ENCODE measurements at regions not wholly inside any gene's neighbourhood (a gene's known extent, or its start where the extent isn't known, plus 50 kb on each side); places are given as distances from the start of the nearest gene placed in this dataset.

DNA sequence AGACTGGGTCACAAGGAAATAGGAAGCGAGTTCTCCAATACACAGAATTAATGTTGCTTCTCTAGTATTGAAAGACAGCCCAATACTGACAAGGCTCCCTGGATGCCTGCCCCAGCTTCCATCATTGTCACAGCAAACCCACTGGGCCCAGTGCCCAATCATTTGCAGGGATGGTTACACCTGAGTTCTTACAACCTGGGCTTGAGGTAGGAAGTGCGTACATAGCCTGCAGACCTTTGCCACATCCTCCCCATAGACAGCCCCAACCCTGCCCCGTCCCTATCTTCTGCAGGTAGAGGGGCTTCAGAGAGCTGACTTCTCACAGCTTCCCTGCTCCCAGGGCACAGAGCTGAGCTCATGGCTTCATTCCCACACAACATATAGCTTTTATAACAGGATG lies 108.1 kb upstream of the UBL3 start:
- TF ChIP-seq, protein P1, sequence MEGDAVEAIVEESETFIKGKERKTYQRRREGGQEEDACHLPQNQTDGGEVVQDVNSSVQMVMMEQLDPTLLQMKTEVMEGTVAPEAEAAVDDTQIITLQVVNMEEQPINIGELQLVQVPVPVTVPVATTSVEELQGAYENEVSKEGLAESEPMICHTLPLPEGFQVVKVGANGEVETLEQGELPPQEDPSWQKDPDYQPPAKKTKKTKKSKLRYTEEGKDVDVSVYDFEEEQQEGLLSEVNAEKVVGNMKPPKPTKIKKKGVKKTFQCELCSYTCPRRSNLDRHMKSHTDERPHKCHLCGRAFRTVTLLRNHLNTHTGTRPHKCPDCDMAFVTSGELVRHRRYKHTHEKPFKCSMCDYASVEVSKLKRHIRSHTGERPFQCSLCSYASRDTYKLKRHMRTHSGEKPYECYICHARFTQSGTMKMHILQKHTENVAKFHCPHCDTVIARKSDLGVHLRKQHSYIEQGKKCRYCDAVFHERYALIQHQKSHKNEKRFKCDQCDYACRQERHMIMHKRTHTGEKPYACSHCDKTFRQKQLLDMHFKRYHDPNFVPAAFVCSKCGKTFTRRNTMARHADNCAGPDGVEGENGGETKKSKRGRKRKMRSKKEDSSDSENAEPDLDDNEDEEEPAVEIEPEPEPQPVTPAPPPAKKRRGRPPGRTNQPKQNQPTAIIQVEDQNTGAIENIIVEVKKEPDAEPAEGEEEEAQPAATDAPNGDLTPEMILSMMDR (IDR thresholded peaks at IDR 0.05; ENCODE audit: insufficient read depth, low read depth, low read length): no peak
- DNase-seq (ENCODE audit: low read depth): no peak
- POLR2A ChIA-PET: no interaction called here
- Histone ChIP-seq H3K36me3 (ENCODE audit: control insufficient read depth, insufficient read depth, low read length) (no peaks in the 10 kb centered on the region), H3K27me3 (ENCODE audit: control insufficient read depth, insufficient read depth, low read length) (peaks cover 6% of the 10 kb centered on the region), H3K4me3 (ENCODE audit: low read depth, low read length) (no peak overlapping the region)
- CTCF ChIA-PET: no interaction called here

DNA sequence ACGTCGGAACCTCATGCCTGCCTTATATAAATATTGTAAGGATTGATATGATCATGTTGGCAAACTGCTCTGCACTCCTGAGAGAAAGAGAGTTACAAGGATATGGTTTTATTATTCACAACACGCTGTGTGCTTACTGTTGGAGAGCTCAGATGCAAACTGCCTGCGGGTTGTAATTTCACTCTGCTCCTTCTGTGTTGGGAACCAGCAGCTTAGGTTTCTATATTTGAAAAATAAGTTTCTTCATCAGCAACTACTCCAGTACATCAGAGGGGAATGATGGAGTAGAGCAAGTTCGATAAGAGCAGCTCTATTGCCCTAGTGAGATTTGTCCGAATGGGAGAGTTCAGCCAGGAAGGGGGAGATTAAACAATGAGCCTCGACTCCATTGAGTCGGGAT lies 106.9 kb upstream of the UBL3 start:
- Histone ChIP-seq H3K27me3 (ENCODE audit: control insufficient read depth, insufficient read depth, low read length) (peaks cover 6% of the 10 kb centered on the region), H3K4me3 (ENCODE audit: low read depth, low read length) (no peak overlapping the region), H3K36me3 (ENCODE audit: control insufficient read depth, insufficient read depth, low read length) (no peaks in the 10 kb centered on the region)
- ChIA-PET CTCF (no interaction called here), POLR2A (no interaction called here)
- TF ChIP-seq, protein P1 (IDR thresholded peaks at IDR 0.05; ENCODE audit: insufficient read depth, low read depth, low read length): no peak
- no peak for DNase-seq (ENCODE audit: low read depth)

DNA sequence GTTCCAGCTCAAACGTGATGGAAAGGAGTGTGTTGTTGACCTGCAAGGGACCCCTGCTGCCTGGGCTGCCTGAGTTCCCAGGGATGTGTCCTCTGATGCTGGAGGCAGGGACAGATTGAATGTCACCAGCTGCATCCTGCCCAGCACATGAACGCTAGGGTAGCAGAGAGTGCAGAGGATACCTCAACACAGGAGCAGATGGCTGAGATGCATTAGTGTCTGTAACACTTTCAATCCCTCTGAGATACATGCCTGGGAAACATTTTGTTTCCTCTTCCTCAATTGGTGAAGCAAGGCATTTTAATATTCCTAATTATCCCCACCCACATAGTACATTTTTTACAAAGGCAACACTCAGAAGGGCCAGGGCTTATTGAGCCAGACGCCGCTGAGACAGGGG lies 106.4 kb upstream of the UBL3 start:
- no peak for DNase-seq (ENCODE audit: low read depth)
- CTCF ChIA-PET: no interaction called here
- no peaks in the 10 kb centered on the region for H3K36me3 ChIP-seq (ENCODE audit: control insufficient read depth, insufficient read depth, low read length)
- TF ChIP-seq, protein P1 (IDR thresholded peaks at IDR 0.05; ENCODE audit: insufficient read depth, low read depth, low read length): no peak
- peaks cover 6% of the 10 kb centered on the region for H3K27me3 ChIP-seq (ENCODE audit: control insufficient read depth, insufficient read depth, low read length)
- H3K4me3 ChIP-seq (ENCODE audit: low read depth, low read length): no peak overlapping the region
- POLR2A ChIA-PET: no interaction called here

DNA sequence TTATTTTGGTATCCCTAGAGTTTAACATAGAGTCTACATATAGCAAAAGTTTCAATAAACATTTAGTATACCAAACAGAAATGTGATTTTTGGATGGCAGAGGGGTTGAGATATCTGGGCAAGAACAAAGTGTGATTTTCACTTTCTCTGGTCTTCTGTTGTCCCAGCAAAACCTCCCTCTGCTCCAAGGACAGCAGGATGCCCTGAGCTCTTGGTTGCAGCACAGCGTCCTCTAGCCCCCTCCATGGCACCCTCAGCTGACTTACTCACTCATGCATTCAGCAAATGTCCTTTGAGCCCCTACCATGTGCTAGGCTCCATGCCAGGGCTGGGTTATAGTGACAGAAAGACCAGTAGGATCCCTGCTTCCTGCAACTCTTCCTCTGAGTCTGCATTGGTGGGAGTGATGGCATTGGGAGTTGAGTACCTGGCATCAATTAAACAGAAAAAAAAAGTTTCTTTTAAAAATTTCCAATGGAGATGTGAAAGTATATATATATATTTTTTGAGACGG lies 104.8 kb upstream of the UBL3 start:
- TF ChIP-seq, protein P1 (IDR thresholded peaks at IDR 0.05; ENCODE audit: insufficient read depth, low read depth, low read length): no peak
- H3K27me3 ChIP-seq (ENCODE audit: control insufficient read depth, insufficient read depth, low read length): peaks cover 6% of the 10 kb centered on the region
- CTCF ChIA-PET: interaction anchor here (1.2 kb wide), 1 partner anchor 31 kb away, joined by 4 read pairs; no protein-coding TSS in a partner anchor
- no peak for DNase-seq (ENCODE audit: low read depth)
- H3K4me3 ChIP-seq (ENCODE audit: low read depth, low read length): no peak overlapping the region
- H3K36me3 ChIP-seq (ENCODE audit: control insufficient read depth, insufficient read depth, low read length): no peaks in the 10 kb centered on the region
- POLR2A ChIA-PET: no interaction called here

DNA sequence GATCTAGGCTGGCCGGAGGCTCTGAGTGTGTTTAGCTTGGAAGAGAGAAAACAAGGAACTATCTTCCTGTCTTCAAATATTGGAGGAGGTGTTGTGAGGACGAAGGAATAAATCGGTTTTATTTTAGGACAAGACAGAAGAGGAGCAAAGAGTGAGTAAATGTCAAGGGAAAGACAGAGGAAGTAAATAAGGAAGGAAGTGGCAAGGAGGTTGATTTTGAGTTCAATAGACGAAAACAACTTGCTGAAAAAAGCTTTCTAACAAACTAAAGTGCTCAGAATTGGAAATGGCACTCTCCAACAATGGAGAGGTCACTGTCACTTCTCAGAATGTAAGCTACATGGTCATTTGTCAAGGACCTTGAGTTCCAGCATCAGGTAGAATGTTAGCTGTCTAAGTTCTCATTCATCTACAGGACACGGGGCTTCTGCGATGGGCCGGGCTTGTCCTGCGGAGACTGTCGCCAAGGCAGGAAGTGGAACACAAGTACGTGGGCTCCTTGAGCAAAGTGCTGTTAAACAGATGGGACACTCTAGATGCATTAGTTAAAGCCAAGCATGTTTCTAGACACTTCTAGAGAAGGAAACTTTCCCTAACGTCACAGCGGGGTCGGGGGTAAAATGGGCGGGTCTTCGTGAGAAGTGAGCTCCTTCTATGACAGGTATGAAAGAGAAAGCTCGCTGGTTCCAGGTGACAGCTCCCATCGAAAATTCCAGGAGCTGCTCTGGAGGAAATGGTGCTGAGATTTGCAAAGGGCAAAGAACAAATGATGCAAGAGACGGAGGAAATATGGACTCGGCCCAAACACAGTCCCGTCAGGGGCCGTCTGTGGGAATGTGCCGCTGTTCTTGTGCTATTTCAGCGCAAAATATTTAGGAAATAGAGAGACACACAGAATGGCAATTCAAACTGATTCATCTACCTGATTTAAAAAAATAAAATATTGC lies 103.9 kb upstream of the UBL3 start:
- ChIA-PET POLR2A (no interaction called here), CTCF (interaction anchor here (1.0 to 1.3 kb wide), 5 partner anchors 9 to 160 kb away, joined by 3 to 7 read pairs (median 4); no protein-coding TSS in a partner anchor)
- Histone ChIP-seq H3K36me3 (ENCODE audit: control insufficient read depth, insufficient read depth, low read length) (no peaks in the 10 kb centered on the region), H3K4me3 (ENCODE audit: low read depth, low read length) (no peak overlapping the region), H3K27me3 (ENCODE audit: control insufficient read depth, insufficient read depth, low read length) (peaks cover 6% of the 10 kb centered on the region)
- DNase-seq (ENCODE audit: low read depth): no peak
- TF ChIP-seq, protein P1 (IDR thresholded peaks at IDR 0.05; ENCODE audit: insufficient read depth, low read depth, low read length): no peak

All from BJ (cell line).